ENCODE measurements at regions not wholly inside any gene's neighbourhood (a gene's known extent, or its start where the extent isn't known, plus 50 kb on each side); places are given as distances from the start of the nearest gene placed in this dataset.

DNA sequence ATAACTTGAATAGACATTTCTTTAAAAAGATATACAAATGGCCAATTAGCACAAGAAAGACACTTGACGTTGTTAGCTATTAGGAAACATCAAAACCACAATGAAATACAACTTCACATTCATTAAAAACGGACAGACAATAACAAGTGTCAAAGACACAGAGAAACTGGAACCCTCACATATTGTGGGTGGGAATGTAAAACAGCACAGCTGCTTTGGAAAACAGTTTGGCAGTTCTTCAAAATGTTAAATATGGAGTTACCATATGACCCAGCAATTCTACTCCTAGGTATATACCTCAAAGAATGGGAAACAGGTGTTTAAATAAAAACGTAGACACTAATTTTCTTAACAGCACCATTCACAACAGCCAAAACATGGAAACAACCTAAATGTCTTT, 100.5 kb upstream of the SLC22A23 start:
- TF ChIP-seq POLR2A (IDR thresholded peaks at IDR 0.05; ENCODE audit: low read depth) = no peak
- TF ChIP-seq, protein P1, sequence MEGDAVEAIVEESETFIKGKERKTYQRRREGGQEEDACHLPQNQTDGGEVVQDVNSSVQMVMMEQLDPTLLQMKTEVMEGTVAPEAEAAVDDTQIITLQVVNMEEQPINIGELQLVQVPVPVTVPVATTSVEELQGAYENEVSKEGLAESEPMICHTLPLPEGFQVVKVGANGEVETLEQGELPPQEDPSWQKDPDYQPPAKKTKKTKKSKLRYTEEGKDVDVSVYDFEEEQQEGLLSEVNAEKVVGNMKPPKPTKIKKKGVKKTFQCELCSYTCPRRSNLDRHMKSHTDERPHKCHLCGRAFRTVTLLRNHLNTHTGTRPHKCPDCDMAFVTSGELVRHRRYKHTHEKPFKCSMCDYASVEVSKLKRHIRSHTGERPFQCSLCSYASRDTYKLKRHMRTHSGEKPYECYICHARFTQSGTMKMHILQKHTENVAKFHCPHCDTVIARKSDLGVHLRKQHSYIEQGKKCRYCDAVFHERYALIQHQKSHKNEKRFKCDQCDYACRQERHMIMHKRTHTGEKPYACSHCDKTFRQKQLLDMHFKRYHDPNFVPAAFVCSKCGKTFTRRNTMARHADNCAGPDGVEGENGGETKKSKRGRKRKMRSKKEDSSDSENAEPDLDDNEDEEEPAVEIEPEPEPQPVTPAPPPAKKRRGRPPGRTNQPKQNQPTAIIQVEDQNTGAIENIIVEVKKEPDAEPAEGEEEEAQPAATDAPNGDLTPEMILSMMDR (IDR thresholded peaks at IDR 0.05) = no peak
- TF ChIP-seq EP300 (IDR thresholded peaks at IDR 0.05) = no peak
- no peak for TF ChIP-seq POLR2AphosphoS5 (IDR thresholded peaks at IDR 0.05)

Data from esophagus muscularis mucosa (tissue), 4 donors.